Astrocyte (in vitro differentiated cells and primary cell): ENCODE measurements at regions not wholly inside any gene's neighbourhood (a gene's known extent, or its start where the extent isn't known, plus 50 kb on each side); places are given as distances from the start of the nearest gene placed in this dataset.

Experiments
- CTCF ChIP-seq: IDR thresholded peaks from 2 replicates; pipeline ENCODE4 v1.5.1; 2011; ENCODE audit warnings: low read depth, mild to moderate bottlenecking, inconsistent platforms, low read length, moderate library complexity; ENCODE audit not compliant: insufficient read depth
- EZH2 ChIP-seq: IDR thresholded peaks from 2 replicates; pipeline ENCODE4 v1.6.1; 2012; ENCODE audit warnings: mild to moderate bottlenecking, low read length, inconsistent platforms; ENCODE audit not compliant: insufficient read depth

GRCh38 chr10:21068026-21068656 lies 171.0 kb upstream of the NEBL start:
- TF ChIP-seq CTCF (no peak), EZH2 (no peak)
